GM18507 (cell line): ENCODE measurements at regions not wholly inside any gene's neighbourhood (a gene's known extent, or its start where the extent isn't known, plus 50 kb on each side); places are given as distances from the start of the nearest gene placed in this dataset.
"Not testable (repeated sequence)": the region's sequence is repeated elsewhere in the genome, so short reads cannot be mapped to it uniquely, and the experiment has no call there.

ENCODE experiments used
- DNase-seq: peaks from one replicate; pipeline ENCODE4 v3.0.0; 2011; ENCODE audit warnings: low read depth; ENCODE audit not compliant: insufficient read length; ENCODE audit errors: extremely low spot score
- FAIRE-seq: peaks from 2 replicates; lab custom pipeline; 2011; peaks lifted over from hg19 to GRCh38; lab: Jason Lieb, UNC

- FAIRE-seq (no peak), DNase-seq (no peak)
Observed at GRCh38 chr10:62938672-62939071, 122.5 kb upstream of the EGR2 start.

- DNase-seq (no peak), FAIRE-seq (no peak)
Observed at GRCh38 chr10:62937674-62938073, 121.5 kb upstream of the EGR2 start.

- DNase-seq (no peak), FAIRE-seq (no peak)
Observed at GRCh38 chr10:62935022-62935421, 118.9 kb upstream of the EGR2 start.

- no peak for FAIRE-seq
Observed at GRCh38 chr10:62934258-62934657, 118.1 kb upstream of the EGR2 start.

GRCh38 chr10:62928763-62929162 is 112.6 kb upstream of the EGR2 start:
- DNase-seq, FAIRE-seq: not testable (repeated sequence)

More at GRCh38 chr10:62934258-62934657, 118.1 kb upstream of the EGR2 start:
- no peak for DNase-seq

GRCh38 chr10:62926407-62926806 is 110.2 kb upstream of the EGR2 start:
- FAIRE-seq (no peak), DNase-seq (no peak)

- DNase-seq, result no peak
- FAIRE-seq, result no peak
Observed at GRCh38 chr10:62924344-62924748, 108.2 kb upstream of the EGR2 start.

- FAIRE-seq, result no peak
Observed at GRCh38 chr10:62919776-62920175, 103.6 kb upstream of the EGR2 start.

GRCh38 chr10:62917475-62918238 is 101.5 kb upstream of the EGR2 start:
- FAIRE-seq (peak; percentile 89), DNase-seq (no peak)

More at GRCh38 chr10:62919776-62920175, 103.6 kb upstream of the EGR2 start:
- no peak for DNase-seq

- DNase-seq (no peak), FAIRE-seq (no peak)
Observed at GRCh38 chr10:62916141-62916603, 100.0 kb upstream of the EGR2 start.

GRCh38 chr10:62915158-62915557 is 99.0 kb upstream of the EGR2 start:
- DNase-seq (no peak), FAIRE-seq (no peak)

- DNase-seq (no peak), FAIRE-seq (peak; percentile 73)
Observed at GRCh38 chr10:62912086-62912485, 95.9 kb upstream of the EGR2 start.

GRCh38 chr10:62911210-62911963 is 95.2 kb upstream of the EGR2 start:
- no peak for FAIRE-seq

GRCh38 chr10:62907470-62908212 is 91.5 kb upstream of the EGR2 start:
- DNase-seq (no peak), FAIRE-seq (peak; percentile 59)

More at GRCh38 chr10:62911210-62911963, 95.2 kb upstream of the EGR2 start:
- DNase-seq, result no peak

- no peak for FAIRE-seq
- no peak for DNase-seq
Observed at GRCh38 chr10:62904281-62904875, 88.2 kb upstream of the EGR2 start.

GRCh38 chr10:62903828-62904227 is 87.7 kb upstream of the EGR2 start:
- no peak for DNase-seq
- FAIRE-seq, result no peak

- DNase-seq (no peak), FAIRE-seq (no peak)
Observed at GRCh38 chr10:62900829-62901571, 84.8 kb upstream of the EGR2 start.

- no peak for DNase-seq
- no peak for FAIRE-seq
Observed at GRCh38 chr10:62899311-62899710, 83.1 kb upstream of the EGR2 start.

- no peak for DNase-seq
- no peak for FAIRE-seq
Observed at GRCh38 chr10:62895063-62895462, 78.9 kb upstream of the EGR2 start.
